DOHH2 (cell line): ENCODE measurements at regions not wholly inside any gene's neighbourhood (a gene's known extent, or its start where the extent isn't known, plus 50 kb on each side); places are given as distances from the start of the nearest gene placed in this dataset.

Source experiments
- EZH2phosphoT487 ChIP-seq: fragments of 200-600 bp; sonication (generic); IDR thresholded peaks from 2 replicates; pipeline ENCODE4 v1.6.1; 2017; ENCODE audit warnings: borderline replicate concordance, mild to moderate bottlenecking, antibody characterized with exemption, low read length, moderate library complexity, mixed read lengths
- TF ChIP-seq, protein P1 (sequence below): fragments of 200-600 bp; sonication (generic); IDR thresholded peaks from one replicate; pipeline ENCODE4 v1.5.1; 2014; ENCODE audit warnings: antibody characterized with exemption, mild to moderate bottlenecking, low read depth, low read length; ENCODE audit not compliant: poor library complexity, severe bottlenecking

DNA sequence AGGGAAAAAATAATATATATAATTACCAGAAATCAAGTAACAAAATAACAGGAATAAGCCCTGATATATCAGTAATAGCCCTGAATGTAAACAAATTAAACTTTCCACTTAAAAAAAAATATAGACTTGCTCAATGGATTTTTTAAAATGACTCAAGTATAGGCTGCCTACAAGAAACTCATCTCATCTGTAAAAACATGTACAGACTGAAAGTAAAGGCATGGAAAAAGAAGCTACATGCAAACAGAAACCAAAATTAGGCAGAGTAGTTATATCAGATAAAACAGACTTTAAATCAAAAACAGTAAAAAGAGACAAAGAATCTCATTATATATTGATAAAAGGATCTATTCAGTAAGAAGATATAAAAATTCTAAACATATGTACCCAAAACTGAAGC, 82.4 kb upstream of the STT3B start:
- TF ChIP-seq, protein P1, sequence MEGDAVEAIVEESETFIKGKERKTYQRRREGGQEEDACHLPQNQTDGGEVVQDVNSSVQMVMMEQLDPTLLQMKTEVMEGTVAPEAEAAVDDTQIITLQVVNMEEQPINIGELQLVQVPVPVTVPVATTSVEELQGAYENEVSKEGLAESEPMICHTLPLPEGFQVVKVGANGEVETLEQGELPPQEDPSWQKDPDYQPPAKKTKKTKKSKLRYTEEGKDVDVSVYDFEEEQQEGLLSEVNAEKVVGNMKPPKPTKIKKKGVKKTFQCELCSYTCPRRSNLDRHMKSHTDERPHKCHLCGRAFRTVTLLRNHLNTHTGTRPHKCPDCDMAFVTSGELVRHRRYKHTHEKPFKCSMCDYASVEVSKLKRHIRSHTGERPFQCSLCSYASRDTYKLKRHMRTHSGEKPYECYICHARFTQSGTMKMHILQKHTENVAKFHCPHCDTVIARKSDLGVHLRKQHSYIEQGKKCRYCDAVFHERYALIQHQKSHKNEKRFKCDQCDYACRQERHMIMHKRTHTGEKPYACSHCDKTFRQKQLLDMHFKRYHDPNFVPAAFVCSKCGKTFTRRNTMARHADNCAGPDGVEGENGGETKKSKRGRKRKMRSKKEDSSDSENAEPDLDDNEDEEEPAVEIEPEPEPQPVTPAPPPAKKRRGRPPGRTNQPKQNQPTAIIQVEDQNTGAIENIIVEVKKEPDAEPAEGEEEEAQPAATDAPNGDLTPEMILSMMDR = no peak
- TF ChIP-seq EZH2phosphoT487 = no peak
